Mammary epithelial cell (primary cell): ENCODE measurements at regions not wholly inside any gene's neighbourhood (a gene's known extent, or its start where the extent isn't known, plus 50 kb on each side); places are given as distances from the start of the nearest gene placed in this dataset.

Experiments
- EZH2 ChIP-seq: IDR thresholded peaks from 2 replicates; pipeline ENCODE4 v1.6.1; 2012; ENCODE audit warnings: low read length, inconsistent platforms, borderline replicate concordance
- TF ChIP-seq, protein P1 (sequence below), 2 donors: IDR thresholded peaks in 1 of 2; conservative IDR thresholded peaks in 1 of 2; 2 replicates each; pipeline ENCODE4 v1.5.1; 2011 to 2012; ENCODE audit warnings: inconsistent platforms in 2 of 2, low read length in 2 of 2, mild to moderate bottlenecking in 2 of 2, control low read depth in 1 of 2, low read depth in 1 of 2; ENCODE audit not compliant: insufficient read depth in 1 of 2; ENCODE audit errors: extremely low read depth in 1 of 2

DNA sequence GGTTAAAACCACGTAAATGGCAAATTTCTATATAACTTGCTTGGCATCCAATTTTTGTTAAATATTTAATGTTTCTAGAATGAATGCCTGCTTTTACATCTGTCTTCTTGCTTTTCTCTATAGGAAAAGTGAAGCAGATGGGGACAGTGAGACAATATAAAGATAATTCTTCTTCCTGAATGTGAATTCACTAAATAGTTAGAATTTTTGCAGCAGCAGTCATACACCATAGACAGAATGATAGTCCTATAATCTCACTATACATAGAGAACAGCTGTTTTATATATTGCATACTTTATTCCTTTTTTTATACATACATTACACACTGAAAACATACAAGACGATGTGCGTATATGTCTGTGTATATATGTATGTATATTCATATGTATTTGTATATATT, 1127.3 kb downstream of the PCDH9 start:
- TF ChIP-seq, protein P1, sequence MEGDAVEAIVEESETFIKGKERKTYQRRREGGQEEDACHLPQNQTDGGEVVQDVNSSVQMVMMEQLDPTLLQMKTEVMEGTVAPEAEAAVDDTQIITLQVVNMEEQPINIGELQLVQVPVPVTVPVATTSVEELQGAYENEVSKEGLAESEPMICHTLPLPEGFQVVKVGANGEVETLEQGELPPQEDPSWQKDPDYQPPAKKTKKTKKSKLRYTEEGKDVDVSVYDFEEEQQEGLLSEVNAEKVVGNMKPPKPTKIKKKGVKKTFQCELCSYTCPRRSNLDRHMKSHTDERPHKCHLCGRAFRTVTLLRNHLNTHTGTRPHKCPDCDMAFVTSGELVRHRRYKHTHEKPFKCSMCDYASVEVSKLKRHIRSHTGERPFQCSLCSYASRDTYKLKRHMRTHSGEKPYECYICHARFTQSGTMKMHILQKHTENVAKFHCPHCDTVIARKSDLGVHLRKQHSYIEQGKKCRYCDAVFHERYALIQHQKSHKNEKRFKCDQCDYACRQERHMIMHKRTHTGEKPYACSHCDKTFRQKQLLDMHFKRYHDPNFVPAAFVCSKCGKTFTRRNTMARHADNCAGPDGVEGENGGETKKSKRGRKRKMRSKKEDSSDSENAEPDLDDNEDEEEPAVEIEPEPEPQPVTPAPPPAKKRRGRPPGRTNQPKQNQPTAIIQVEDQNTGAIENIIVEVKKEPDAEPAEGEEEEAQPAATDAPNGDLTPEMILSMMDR (conservative IDR thresholded peaks at IDR 0.05 in 1 of 2, IDR thresholded peaks at IDR 0.05 in 1 of 2; ENCODE audit: extremely low read depth in 1 of 2, insufficient read depth in 1 of 2, low read depth in 1 of 2, low read length in 2 of 2) = no peak
- no peak for TF ChIP-seq EZH2
